ENCODE measurements at regions not wholly inside any gene's neighbourhood (a gene's known extent, or its start where the extent isn't known, plus 50 kb on each side); places are given as distances from the start of the nearest gene placed in this dataset.
A peak's percentile ranks its signal among the peaks of the same experiment; 100 is the strongest.

- 14% methylated on average over 8 of the region's 8 CpGs; no CpG with 5 or more reads in 1 of the 2 experiments for WGBS, 2 experiments (ENCODE audit: extremely low coverage in 1 of 2, insufficient coverage in 1 of 2, insufficient read length in 1 of 2, insufficient replicate concordance in 2 of 2, low coverage in 1 of 2, low lambda C conversion rate in 2 of 2, missing lambda C conversion rate in 1 of 2)
- H3K14ac ChIP-seq (ENCODE audit: insufficient read length) = no peak overlapping the region
- H2AK5ac ChIP-seq (ENCODE audit: low read depth, low read length) = no peak overlapping the region
- H3K4ac ChIP-seq (replicated peaks; ENCODE audit: insufficient read length, low read depth, low read length) = no peak overlapping the region
- H4K20me1 ChIP-seq (replicated peaks in 1 of 2; ENCODE audit: control insufficient read depth in 1 of 2, insufficient read depth in 2 of 2, low read length in 2 of 2) = no peaks in the 10 kb centered on the region
- H3K27ac ChIP-seq (ENCODE audit: low read depth, low read length) = no peak overlapping the region
- peak overlapping the region; percentile 51 to 60; a peak in 3 of 4 replicates for H3K4me2 ChIP-seq (ENCODE audit: insufficient read depth in 1 of 2, low read depth in 2 of 2, low read length in 2 of 2)
- peaks cover 0 to 14% (median 7%) of the 10 kb centered on the region in 4 experiments; a peak in 4 of 7 replicates for H3K27me3 ChIP-seq (replicated peaks in 1 of 4; ENCODE audit: control insufficient read depth in 3 of 4, extremely low read depth in 1 of 4, insufficient read depth in 3 of 4, low read length in 3 of 4)
- ChIA-PET CTCF (ENCODE audit: partially characterized antibody) (interaction anchor here (0.9 to 1.9 kb wide), 4 partner anchors 24 to 71 kb away, joined by 3 to 5 read pairs (median 4); no protein-coding TSS in a partner anchor), POLR2A (ENCODE audit: partially characterized antibody) (interaction anchor here (0.7 kb wide), 1 partner anchor 12 kb away, joined by 3 read pairs; no protein-coding TSS in a partner anchor)
- no peak overlapping the region for H3K23ac ChIP-seq (ENCODE audit: insufficient read length)
- no peaks in the 10 kb centered on the region for H3K9me3 ChIP-seq (ENCODE audit: insufficient read depth in 2 of 2, low read depth in 1 of 2, low read length in 1 of 2)
- H2BK5ac ChIP-seq (ENCODE audit: low read depth, low read length) = no peak overlapping the region
- no peak overlapping the region for H4K91ac ChIP-seq (replicated peaks; ENCODE audit: insufficient read length, low read length)
- FAIRE-seq (peak; percentile 95), DNase-seq (ENCODE audit: low read depth in 1 of 2, low spot score in 2 of 2) (peak; percentile 29 to 49)
- H3K56ac ChIP-seq (replicated peaks; ENCODE audit: insufficient read length, low read depth, low read length) = no peak overlapping the region
- H2BK15ac ChIP-seq (ENCODE audit: low read length) = no peak overlapping the region
- no peak overlapping the region for H4K5ac ChIP-seq (ENCODE audit: insufficient read length, low read depth, low read length)
- no peaks in the 10 kb centered on the region for H3K36me3 ChIP-seq (ENCODE audit: control insufficient read depth in 2 of 4, insufficient read depth in 4 of 4, low read length in 3 of 4)
- no peak overlapping the region for H2BK120ac ChIP-seq (replicated peaks; ENCODE audit: low read depth, low read length)
- H2AFZ ChIP-seq (ENCODE audit: low read length) = no peak overlapping the region
- H3K79me1 ChIP-seq (ENCODE audit: low read depth, low read length) = no peaks in the 10 kb centered on the region
- no peak overlapping the region for H4K8ac ChIP-seq (ENCODE audit: extremely low read depth, insufficient read depth, low read length)
- no peak overlapping the region for H3K9ac ChIP-seq (replicated peaks in 1 of 4; ENCODE audit: extremely low read depth in 1 of 4, low read depth in 3 of 4, low read length in 3 of 4)
- H3K23me2 ChIP-seq (ENCODE audit: low read depth, low read length) = no peaks in the 10 kb centered on the region
- H3K4me3 ChIP-seq (ENCODE audit: extremely low read depth in 1 of 4, insufficient read depth in 2 of 4, low read depth in 3 of 4, low read length in 4 of 4) = peak overlapping the region in 1 of 4 experiments; percentile 5; a peak in 1 of 8 replicates
- no peak overlapping the region for H2BK12ac ChIP-seq (ENCODE audit: low read depth, low read length)
- peaks cover 0 to 19% (median 10%) of the 10 kb centered on the region in 4 experiments; a peak in 6 of 7 replicates for H3K4me1 ChIP-seq (replicated peaks in 1 of 4; ENCODE audit: control insufficient read depth in 3 of 4, insufficient read depth in 4 of 4, low read length in 3 of 4)
- no peak overlapping the region for H2BK20ac ChIP-seq (ENCODE audit: low read length)
- H3K79me2 ChIP-seq (ENCODE audit: control insufficient read depth in 1 of 2, insufficient read depth in 2 of 2, low read length in 2 of 2) = no peaks in the 10 kb centered on the region
- no peak overlapping the region for H3K18ac ChIP-seq (ENCODE audit: extremely low read depth, low read length)
- TF ChIP-seq POLR2A (IDR thresholded peaks at IDR 0.05; ENCODE audit: control extremely low read depth in 1 of 2, low read depth in 2 of 2, low read length in 2 of 2) (no peak), CBX5 (IDR thresholded peaks at IDR 0.05; ENCODE audit: low read depth, low read length) (no peak), YY1 (IDR thresholded peaks at IDR 0.05; ENCODE audit: low read depth, low read length) (no peak), POU5F1 (IDR thresholded peaks at IDR 0.05; ENCODE audit: low read depth, low read length) (peak; percentile 92), CTBP2 (IDR thresholded peaks at IDR 0.05; ENCODE audit: borderline replicate concordance, insufficient read depth, insufficient read length, low read length) (no peak), EP300 (IDR thresholded peaks at IDR 0.05; ENCODE audit: borderline replicate concordance in 1 of 2, low read depth in 2 of 2, low read length in 2 of 2) (0 out of 3 replicates have a peak, but pooled peaks of 1 of the 2 experiments have one; percentile 35)
Measured at GRCh38 chr10:43754569-43755260, 106.0 kb upstream of the ZNF32 start.

All from H1 (cell line).